ENCODE measurements at regions not wholly inside any gene's neighbourhood (a gene's known extent, or its start where the extent isn't known, plus 50 kb on each side); places are given as distances from the start of the nearest gene placed in this dataset.

GRCh38 chr11:122345586-122345985 lies 229.6 kb upstream of the BLID start:
- no peak for DNase-seq (ENCODE audit: low read depth)

- peak; percentile 84 for DNase-seq (ENCODE audit: low read depth)
Measured at GRCh38 chr11:122344215-122344614, 228.2 kb upstream of the BLID start.

DNA sequence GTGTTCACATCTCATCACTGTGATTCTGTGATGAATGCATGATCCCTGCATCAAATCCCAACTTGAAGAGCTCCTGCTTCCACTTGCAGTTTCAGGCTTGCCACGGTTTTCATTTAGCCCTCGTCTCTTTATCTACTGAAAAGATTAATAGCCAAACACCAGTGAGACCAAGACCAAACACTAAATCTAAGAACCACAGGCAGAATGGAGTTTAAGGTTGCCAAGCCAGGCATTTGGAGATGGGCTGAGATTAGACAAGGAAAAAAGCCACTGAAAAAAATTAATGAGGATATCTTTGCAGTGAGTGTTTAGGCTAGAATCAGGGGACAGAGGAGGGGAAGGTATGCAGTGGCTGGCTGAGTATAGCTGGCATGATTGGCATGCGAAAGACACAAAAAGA lies 227.2 kb upstream of the BLID start:
- DNase-seq (ENCODE audit: low read depth) = no peak

DNA sequence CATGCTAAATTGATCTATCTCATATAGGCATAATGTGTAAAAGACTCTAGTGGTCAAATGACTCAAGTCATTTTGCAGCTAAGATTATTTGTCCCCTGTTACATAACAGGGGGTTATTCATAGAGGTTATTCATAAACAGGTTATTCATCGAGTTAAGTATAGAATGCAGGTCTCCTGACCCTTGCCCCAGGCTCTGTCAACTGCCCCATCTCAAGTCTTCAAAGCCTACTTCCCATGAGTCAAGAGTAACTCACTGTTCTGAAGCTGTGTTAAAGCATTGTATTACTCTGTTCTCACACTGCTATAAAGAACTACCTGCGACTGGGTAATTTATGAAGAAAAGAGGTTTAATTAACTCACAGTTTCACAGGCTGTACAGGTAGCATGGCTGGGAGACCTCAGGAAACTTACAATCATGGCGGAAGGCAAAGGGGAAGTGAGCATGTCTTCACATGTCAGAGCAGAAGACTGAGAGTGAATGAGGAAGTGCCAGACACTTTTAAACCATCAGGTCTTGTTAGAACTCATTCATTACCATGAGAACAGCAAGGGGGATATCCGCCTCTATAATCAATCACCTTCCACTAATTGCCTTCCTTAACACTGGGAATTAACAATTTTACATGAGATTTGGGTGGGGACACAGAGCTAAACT lies 226.2 kb upstream of the BLID start:
- DNase-seq (ENCODE audit: low read depth) = no peak

DNA sequence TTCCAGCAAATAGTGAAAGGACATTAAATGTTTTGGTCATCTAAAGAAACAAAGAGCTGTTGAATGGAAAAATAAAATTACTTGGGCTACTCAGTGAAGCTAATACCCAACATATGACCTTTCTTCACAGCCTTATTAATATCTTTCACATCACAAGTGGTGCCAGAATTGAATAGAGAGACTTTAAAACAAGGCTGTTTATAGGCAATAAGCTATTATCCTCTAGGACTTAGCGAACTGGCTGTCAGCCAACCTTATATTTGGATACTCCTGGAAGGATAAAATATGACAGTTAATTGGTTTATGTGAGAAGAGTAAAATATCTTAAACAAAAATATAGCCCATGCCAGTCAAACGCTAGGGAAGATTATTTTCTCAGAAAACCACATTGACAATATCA lies 225.5 kb upstream of the BLID start:
- DNase-seq (ENCODE audit: low read depth) = no peak

DNA sequence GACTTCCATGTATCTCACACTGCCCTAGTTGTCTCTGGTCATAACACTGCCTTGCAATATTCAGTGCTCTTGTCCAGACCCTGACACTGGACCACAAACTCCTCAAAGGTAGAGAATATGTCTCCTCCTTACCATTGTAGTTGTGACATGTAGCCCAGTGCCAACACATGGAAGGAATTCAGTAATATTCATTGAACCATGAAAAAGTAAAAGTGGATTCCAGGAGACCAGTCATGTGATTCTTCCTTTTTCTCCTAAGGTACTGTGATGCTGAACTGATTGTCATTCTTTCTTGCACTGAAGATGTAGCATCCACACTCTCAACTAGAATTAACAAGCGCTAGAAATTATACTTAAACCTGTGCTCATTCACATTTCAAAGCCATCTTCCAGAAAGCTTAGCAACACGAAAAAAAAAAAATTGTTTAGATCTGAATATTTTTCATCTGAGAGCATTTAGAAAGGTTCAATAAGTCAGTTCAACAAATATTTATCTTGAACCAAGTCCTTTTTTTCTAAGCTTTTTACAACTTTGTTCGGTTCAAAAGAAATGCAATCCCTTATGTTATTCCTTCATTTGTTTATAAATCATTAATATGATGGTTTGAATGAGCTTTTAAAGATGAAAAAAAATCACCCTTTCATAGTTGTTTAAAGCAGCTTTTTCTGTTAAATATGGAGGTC lies 224.7 kb upstream of the BLID start:
- no peak for DNase-seq (ENCODE audit: low read depth)

DNA sequence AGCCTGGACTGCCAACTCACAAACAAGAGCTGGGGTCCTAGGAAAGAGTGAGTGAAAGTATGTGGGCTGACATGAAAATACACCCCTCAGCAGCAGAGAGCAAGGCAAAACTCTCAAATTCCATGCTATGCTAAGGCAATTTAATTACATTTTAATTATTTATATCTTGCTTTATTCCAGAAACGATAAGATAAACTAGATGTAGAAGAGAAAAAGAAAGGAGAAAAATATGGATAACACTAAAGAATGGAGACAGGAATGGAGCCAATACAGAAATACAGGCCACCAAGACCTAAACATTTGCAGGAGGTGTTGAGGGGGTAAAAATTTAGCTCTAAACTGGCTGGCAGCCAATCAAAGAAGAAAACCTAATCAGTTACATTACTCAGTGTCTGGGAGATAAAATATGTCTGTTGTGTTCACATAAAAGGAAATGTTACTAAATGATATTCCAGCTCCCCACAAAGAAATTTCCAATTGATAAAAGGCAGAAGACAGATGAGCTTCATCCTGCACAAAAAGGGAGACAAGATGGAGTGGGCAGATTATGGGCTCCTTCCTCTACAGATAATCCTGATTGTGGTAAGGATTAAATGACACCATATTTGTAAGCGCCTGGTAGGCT lies 223.5 kb upstream of the BLID start:
- DNase-seq (ENCODE audit: low read depth) = no peak

DNA sequence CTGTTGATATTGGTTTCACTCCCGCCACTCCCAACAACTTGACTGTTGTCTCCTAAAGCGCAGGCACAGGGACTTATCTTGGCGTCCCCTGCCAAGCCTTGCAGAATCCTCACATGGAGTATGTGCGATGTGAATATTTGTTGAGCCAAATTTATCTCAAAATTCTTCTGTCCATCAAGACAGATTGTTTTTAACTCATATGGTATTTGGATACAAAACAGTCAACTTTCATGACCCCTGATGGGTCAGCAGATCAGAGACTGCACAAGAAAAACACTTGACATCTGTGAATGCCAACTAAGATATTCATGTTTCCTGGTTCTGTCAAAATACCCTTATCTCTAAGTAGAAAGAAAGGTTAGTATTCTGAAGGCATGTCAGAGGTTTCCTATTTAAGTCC lies 221.7 kb upstream of the BLID start:
- no peak for DNase-seq (ENCODE audit: low read depth)

GRCh38 chr11:122337241-122337640 lies 221.2 kb upstream of the BLID start:
- no peak for DNase-seq (ENCODE audit: low read depth)

GRCh38 chr11:122336706-122337105 lies 220.7 kb upstream of the BLID start:
- DNase-seq (ENCODE audit: low read depth) = no peak

- DNase-seq (ENCODE audit: low read depth) = no peak
Measured at GRCh38 chr11:122334546-122335339, 218.7 kb upstream of the BLID start.

DNA sequence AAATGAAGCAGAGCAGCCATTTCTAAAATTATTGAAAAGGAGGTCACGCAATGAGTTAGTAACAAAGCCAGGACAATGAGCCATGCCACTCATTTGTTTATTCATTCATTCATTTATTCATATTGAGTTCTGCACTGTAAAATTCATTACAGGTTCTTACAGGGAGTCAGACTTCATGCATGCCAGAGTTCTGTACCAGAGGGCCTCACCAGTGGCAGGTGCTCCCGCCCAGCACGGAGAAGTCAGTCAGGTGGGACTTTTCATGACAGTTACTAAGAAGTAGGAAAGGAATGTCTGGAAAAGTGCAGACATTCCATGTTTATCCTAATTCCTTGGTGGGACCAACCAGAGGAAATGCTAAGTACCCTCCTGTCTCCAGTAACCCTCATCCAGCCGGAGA lies 217.5 kb upstream of the BLID start:
- no peak for DNase-seq (ENCODE audit: low read depth)

GRCh38 chr11:122331079-122331478 lies 215.1 kb upstream of the BLID start:
- DNase-seq (ENCODE audit: low read depth) = no peak

DNA sequence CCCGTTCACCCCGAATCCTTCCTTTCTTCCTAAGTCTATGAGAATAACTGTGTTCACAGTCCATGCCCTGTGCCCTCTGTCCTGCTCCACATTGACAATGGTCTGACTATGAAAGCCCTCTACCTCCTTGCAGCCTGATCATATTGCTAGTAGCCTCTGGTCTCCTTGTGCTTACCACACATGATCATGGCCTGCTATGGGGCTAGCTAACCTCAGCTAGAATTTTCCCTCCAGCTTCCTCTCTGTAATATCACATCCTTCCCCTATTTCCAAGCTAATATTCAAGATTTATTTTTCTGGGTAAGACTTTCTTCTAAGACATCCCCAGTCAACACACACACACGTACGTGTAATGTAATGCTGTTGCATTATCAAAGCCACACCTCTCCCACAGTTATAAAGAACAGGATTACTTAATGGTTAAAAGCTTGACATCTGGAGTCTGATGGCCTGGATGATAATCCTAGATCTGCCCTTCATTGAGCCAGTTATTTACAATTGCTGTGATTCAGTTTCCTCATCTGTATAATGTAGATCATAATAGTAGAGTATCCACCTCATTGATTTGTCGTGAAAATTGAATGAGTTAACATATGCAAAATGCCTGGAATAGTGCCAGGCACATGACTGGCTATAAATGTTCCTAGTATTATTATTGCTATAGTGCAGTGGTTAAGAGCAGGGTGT lies 214.4 kb upstream of the BLID start:
- no peak for DNase-seq (ENCODE audit: low read depth)

DNA sequence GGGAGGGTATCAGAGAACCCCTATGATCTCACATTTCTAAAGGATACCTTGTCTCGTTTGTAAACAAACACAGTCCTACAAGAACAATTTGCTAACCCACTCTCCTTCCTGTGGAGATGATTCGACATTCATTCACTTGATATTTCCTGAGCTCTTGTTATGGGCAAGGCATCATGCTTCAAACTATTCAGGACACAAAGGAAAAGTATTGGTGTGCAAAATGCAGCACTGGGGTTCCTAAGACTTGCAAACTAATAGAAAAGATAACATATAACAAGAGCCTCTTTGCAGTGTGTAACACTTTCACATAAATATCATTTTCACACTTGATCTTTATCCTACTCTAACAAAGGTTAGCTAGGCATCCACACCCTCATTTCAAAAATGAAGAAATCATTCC lies 211.5 kb upstream of the BLID start:
- DNase-seq (ENCODE audit: low read depth) = no peak

DNA sequence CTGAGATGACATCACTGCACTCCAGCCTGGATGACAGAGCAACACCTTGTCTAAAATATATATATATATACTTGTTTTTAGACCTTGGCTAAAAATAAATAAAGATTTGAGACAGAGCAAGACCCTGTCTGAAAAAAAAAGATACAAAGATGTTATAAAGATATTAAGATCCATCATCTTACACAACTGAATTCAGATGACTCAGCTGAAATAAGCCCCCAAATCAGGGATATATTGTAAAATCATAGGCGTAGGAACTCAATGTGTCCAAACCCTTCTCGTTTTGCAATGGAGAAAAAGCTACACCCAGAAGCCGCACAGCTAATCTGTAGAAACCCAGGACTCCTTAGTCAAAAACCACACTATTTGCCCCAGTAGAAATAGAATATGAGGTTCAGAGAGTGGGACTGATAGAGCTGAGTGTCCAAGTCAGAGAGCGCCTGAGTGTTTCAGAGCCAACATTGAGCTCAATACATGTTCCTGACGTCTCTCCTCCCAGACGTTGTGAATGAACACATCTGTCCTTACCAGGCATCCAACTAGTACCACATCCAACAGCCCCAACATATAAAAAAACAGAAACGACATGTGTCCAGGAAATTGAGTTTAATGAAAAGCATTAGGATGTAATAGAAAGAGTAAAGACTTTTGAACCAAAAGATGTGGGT lies 207.9 kb upstream of the BLID start:
- DNase-seq (ENCODE audit: low read depth) = no peak

GRCh38 chr11:122322329-122322728 lies 206.3 kb upstream of the BLID start:
- DNase-seq (ENCODE audit: low read depth) = peak; percentile 53

DNA sequence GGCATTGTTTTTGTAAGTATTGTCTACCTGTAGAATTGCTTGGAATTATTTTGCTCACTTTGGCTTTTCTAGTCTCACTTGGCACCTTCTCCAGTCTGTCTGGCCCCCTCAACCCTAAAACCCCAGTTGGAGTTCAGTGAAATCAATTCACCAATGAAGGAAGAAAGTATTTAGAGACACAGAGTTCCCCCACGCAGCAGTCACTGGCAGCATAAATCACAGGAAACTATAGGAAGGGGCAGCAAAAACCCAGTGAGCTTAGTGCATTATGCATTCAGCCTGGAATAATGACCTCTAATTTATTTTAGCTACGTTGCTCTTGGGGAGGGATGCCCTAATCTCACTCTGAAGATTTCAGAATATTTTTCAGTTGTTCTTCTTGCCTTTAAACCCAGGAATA lies 204.7 kb upstream of the BLID start:
- DNase-seq (ENCODE audit: low read depth) = no peak

GRCh38 chr11:122319691-122320620 lies 203.9 kb upstream of the BLID start:
- DNase-seq (ENCODE audit: low read depth) = no peak

GRCh38 chr11:122319085-122319484 lies 203.1 kb upstream of the BLID start:
- DNase-seq (ENCODE audit: low read depth) = no peak

- no peak for DNase-seq (ENCODE audit: low read depth)
Measured at GRCh38 chr11:122317305-122317704, 201.3 kb upstream of the BLID start.

Measured in stromal cell of bone marrow (primary cell).